IPS-15b (cell line): ENCODE measurements at regions not wholly inside any gene's neighbourhood (a gene's known extent, or its start where the extent isn't known, plus 50 kb on each side); places are given as distances from the start of the nearest gene placed in this dataset.

Experiments
- H3K27me3 ChIP-seq: one replicate; pipeline ENCODE4 v1.6.1; 2013; ENCODE audit warnings: low read length; ENCODE audit not compliant: control insufficient read depth, insufficient read depth
- H3K36me3 ChIP-seq: one replicate; pipeline ENCODE4 v1.6.1; 2013; ENCODE audit warnings: low read length; ENCODE audit not compliant: control insufficient read depth, insufficient read depth
- H3K4me1 ChIP-seq: one replicate; pipeline ENCODE4 v1.6.1; 2013; ENCODE audit warnings: mild to moderate bottlenecking, low read length; ENCODE audit not compliant: control insufficient read depth, insufficient read depth
- H3K4me3 ChIP-seq: one replicate; pipeline ENCODE4 v1.5.1; 2013; ENCODE audit warnings: low read depth, low read length
- H3K9ac ChIP-seq: one replicate; pipeline ENCODE4 v1.6.1; 2013; ENCODE audit warnings: low read depth, mild to moderate bottlenecking, low read length
- H3K9me3 ChIP-seq: one replicate; pipeline ENCODE4 v1.6.1; 2013; ENCODE audit warnings: mild to moderate bottlenecking, low read length; ENCODE audit not compliant: control insufficient read depth, insufficient read depth

- H3K36me3 ChIP-seq: no peaks in the 10 kb centered on the region
- no peak overlapping the region for H3K4me3 ChIP-seq
- no peaks in the 10 kb centered on the region for H3K4me1 ChIP-seq
- H3K9ac ChIP-seq: no peak overlapping the region
- no peaks in the 10 kb centered on the region for H3K9me3 ChIP-seq
- H3K27me3 ChIP-seq: no peaks in the 10 kb centered on the region
Observed at GRCh38 chr9:78892182-78892581, 595.3 kb downstream of the PSAT1 start.

- no peak overlapping the region for H3K9ac ChIP-seq
- no peaks in the 10 kb centered on the region for H3K36me3 ChIP-seq
- H3K4me1 ChIP-seq: no peaks in the 10 kb centered on the region
- H3K9me3 ChIP-seq: no peaks in the 10 kb centered on the region
- H3K27me3 ChIP-seq: no peaks in the 10 kb centered on the region
- H3K4me3 ChIP-seq: no peak overlapping the region
Observed at GRCh38 chr9:78892769-78893168, 595.8 kb downstream of the PSAT1 start.

DNA sequence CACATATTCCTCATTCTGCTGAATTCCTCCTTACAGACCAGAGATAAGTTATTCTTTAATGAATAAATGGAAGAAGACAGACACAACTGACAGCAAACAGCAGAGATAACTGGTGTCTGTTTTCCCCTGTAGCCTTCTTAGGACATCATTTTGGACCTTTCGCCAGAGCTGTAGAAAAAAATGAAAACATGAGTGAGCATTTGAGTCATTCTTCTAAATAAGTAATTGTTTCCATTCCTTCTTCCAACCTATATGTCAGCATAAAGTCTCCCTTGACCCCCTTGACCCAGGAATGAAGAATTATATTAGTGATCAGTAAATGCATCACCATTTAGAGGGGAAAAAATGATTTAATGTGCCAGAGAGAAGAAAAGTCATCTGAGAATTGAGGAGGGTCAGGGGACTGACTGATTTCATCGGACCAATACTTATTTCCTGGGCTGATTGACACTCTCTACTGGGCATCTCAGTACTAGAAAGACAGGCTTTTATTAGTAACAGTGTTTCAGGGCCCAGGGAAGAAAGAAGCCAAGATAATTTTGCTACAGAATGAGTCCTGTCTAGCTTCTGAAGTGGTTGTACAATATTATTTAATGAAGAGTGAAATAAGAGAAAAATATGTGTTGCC is 597.0 kb downstream of the PSAT1 start:
- Histone ChIP-seq H3K4me1 (no peaks in the 10 kb centered on the region), H3K27me3 (no peaks in the 10 kb centered on the region), H3K9me3 (no peaks in the 10 kb centered on the region), H3K9ac (no peak overlapping the region), H3K4me3 (no peak overlapping the region), H3K36me3 (no peaks in the 10 kb centered on the region)

GRCh38 chr9:78896479-78896878 is 599.6 kb downstream of the PSAT1 start:
- no peaks in the 10 kb centered on the region for H3K36me3 ChIP-seq
- H3K9me3 ChIP-seq: no peaks in the 10 kb centered on the region
- no peak overlapping the region for H3K4me3 ChIP-seq
- no peaks in the 10 kb centered on the region for H3K27me3 ChIP-seq
- no peaks in the 10 kb centered on the region for H3K4me1 ChIP-seq
- no peak overlapping the region for H3K9ac ChIP-seq

DNA sequence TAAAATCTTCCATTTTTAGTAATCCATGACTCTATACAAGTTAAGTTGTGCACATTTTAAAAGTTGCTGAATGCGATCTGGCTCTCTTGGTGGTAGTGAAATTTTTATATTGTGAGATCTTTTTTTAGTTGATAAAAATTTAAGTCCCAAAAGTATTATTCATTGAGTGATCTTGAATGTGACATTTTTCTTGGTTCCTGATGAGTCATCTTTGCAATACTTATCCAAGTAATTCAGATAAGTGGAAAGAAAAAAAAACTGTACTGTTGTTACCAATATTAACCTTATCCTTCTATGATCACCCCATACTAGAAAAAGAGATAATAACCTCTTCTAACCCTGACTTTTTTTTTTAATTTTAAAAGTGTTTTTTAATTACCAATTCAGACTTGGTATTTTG is 601.3 kb downstream of the PSAT1 start:
- Histone ChIP-seq H3K9ac (no peak overlapping the region), H3K36me3 (no peaks in the 10 kb centered on the region), H3K4me1 (no peaks in the 10 kb centered on the region), H3K4me3 (no peak overlapping the region), H3K9me3 (no peaks in the 10 kb centered on the region), H3K27me3 (no peaks in the 10 kb centered on the region)

DNA sequence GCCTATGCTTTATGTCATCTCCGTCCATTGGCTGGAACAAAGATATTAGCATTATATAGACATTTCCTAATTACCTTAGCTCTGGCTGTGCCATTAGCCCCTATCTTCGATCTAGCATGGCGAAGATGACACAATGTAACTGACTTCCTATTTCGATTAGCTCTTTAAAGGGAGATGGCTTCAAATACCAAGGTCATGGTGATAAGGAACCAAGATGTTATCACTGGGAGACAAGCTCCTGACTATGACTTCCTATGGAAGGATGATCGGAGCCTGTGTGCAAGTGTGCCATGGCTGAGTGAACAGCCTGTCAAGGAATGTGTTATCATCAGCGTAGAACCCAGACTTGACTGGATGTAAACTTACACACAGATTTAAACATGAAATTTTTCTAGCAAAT is 602.1 kb downstream of the PSAT1 start:
- Histone ChIP-seq H3K9me3 (no peaks in the 10 kb centered on the region), H3K9ac (no peak overlapping the region), H3K4me3 (no peak overlapping the region), H3K27me3 (no peaks in the 10 kb centered on the region), H3K36me3 (no peaks in the 10 kb centered on the region), H3K4me1 (no peaks in the 10 kb centered on the region)

DNA sequence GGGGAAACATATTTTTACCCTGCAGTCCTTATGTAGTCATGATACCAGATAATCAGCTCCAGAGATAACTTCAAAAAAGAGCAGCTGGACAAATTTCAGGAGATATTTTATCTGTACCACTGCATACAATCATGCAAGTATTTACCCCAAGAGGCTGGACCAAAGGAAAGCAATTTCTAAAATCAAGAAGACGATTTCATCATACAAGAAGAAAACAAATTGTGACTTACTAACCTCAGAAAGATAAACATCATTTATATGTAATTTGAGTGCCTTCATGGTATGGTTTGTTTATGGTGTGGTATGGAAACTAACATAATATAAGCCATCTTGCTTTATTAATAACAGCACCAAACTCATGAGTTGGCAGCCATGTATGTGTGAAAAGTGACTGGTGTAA is 603.6 kb downstream of the PSAT1 start:
- Histone ChIP-seq H3K9me3 (no peaks in the 10 kb centered on the region), H3K4me1 (no peaks in the 10 kb centered on the region), H3K36me3 (no peaks in the 10 kb centered on the region), H3K4me3 (no peak overlapping the region), H3K9ac (no peak overlapping the region), H3K27me3 (no peaks in the 10 kb centered on the region)

DNA sequence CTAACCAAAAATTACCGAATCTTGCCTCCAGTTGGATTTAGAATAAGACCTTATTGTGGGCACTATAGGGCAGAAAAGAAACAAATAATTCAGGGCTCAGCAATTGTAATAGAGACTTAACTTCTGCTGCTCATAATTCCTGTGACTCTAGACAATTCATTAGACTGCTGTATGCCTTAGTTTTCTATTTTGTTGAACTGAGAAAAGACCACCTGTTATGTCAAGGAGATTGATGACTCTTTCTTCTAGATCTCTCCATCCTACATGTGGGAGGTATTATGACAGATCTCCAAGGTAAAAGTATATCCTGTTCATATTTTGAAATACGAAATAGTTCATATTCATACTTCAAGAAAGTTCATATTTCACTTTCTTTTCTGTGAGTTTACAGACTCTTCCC is 605.1 kb downstream of the PSAT1 start:
- H3K4me1 ChIP-seq: no peaks in the 10 kb centered on the region
- H3K27me3 ChIP-seq: no peaks in the 10 kb centered on the region
- H3K9ac ChIP-seq: no peak overlapping the region
- H3K4me3 ChIP-seq: no peak overlapping the region
- no peaks in the 10 kb centered on the region for H3K9me3 ChIP-seq
- no peaks in the 10 kb centered on the region for H3K36me3 ChIP-seq

DNA sequence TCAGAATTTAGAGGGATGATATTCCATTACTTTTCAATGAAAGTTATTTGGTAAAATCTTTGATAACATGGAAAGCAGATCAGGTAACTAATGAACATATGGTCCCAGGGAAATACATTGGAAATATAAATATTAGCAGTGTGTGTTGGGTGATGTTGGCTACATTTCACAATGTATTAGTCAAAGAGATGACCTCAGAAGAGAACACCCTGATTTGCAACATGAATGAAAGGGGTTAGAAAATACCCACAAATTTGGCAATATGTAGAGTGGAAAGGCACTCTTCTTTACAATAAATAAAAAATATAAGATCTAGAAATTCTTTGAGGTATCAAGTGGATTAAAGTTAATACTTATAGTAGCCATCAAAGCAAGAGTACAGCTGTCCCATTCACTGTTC is 606.7 kb downstream of the PSAT1 start:
- Histone ChIP-seq H3K4me1 (no peaks in the 10 kb centered on the region), H3K9me3 (no peaks in the 10 kb centered on the region), H3K36me3 (no peaks in the 10 kb centered on the region), H3K27me3 (no peaks in the 10 kb centered on the region), H3K9ac (no peak overlapping the region), H3K4me3 (no peak overlapping the region)

DNA sequence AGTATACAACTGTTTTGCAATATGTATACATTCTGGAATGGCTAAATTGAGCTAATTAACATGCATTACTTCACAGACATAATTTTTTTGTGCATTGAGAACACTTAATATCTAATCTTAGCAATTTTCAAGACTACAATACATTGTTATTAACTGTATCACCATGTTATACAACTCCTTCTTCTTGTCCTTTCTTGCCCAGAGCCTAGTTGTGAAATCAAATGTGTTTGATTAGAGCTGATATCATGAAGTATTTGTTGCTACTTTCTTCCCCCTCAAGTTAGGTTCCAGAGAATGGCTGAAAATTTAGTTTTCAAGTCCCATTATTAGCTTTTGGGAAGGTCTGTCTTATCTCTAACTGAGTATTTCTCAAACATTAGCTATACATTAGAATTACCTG is 607.8 kb downstream of the PSAT1 start:
- Histone ChIP-seq H3K27me3 (no peaks in the 10 kb centered on the region), H3K4me3 (no peak overlapping the region), H3K36me3 (no peaks in the 10 kb centered on the region), H3K9me3 (no peaks in the 10 kb centered on the region), H3K4me1 (no peaks in the 10 kb centered on the region), H3K9ac (no peak overlapping the region)

- Histone ChIP-seq H3K4me3 (no peak overlapping the region), H3K4me1 (no peaks in the 10 kb centered on the region), H3K9ac (no peak overlapping the region), H3K27me3 (no peaks in the 10 kb centered on the region), H3K36me3 (no peaks in the 10 kb centered on the region), H3K9me3 (no peaks in the 10 kb centered on the region)
Observed at GRCh38 chr9:78905387-78905786, 608.5 kb downstream of the PSAT1 start.

GRCh38 chr9:78905986-78906755 is 609.2 kb downstream of the PSAT1 start:
- Histone ChIP-seq H3K9me3 (no peaks in the 10 kb centered on the region), H3K27me3 (no peaks in the 10 kb centered on the region), H3K9ac (no peak overlapping the region), H3K4me1 (no peaks in the 10 kb centered on the region), H3K36me3 (no peaks in the 10 kb centered on the region), H3K4me3 (no peak overlapping the region)
